ENCODE measurements at regions not wholly inside any gene's neighbourhood (a gene's known extent, or its start where the extent isn't known, plus 50 kb on each side); places are given as distances from the start of the nearest gene placed in this dataset.
"Not testable (repeated sequence)": the region's sequence is repeated elsewhere in the genome, so short reads cannot be mapped to it uniquely, and the experiment has no call there.

- DNase-seq: not testable (repeated sequence)
Observed at GRCh38 chr5:19141937-19142524, 846.0 kb downstream of the CDH18 start.

GRCh38 chr5:19142713-19143414 is 845.1 kb downstream of the CDH18 start:
- DNase-seq: not testable (repeated sequence)

GRCh38 chr5:19143935-19144334 is 844.1 kb downstream of the CDH18 start:
- no peak for DNase-seq

- no peak for DNase-seq
Observed at GRCh38 chr5:19169426-19169825, 818.6 kb downstream of the CDH18 start.

- no peak for DNase-seq
Observed at GRCh38 chr5:19172926-19173470, 815.0 kb downstream of the CDH18 start.

GRCh38 chr5:19175776-19176570 is 812.0 kb downstream of the CDH18 start:
- no peak for DNase-seq

GRCh38 chr5:19179571-19179970 is 808.4 kb downstream of the CDH18 start:
- DNase-seq: no peak

- no peak for DNase-seq
Observed at GRCh38 chr5:19189176-19189575, 798.8 kb downstream of the CDH18 start.

- no peak for DNase-seq
Observed at GRCh38 chr5:19193631-19194030, 794.4 kb downstream of the CDH18 start.

- DNase-seq: no peak
Observed at GRCh38 chr5:19196631-19197030, 791.4 kb downstream of the CDH18 start.

GRCh38 chr5:19200251-19200650 is 787.7 kb downstream of the CDH18 start:
- DNase-seq: no peak

GRCh38 chr5:19208397-19208796 is 779.6 kb downstream of the CDH18 start:
- no peak for DNase-seq

GRCh38 chr5:19210886-19211285 is 777.1 kb downstream of the CDH18 start:
- DNase-seq: no peak

GRCh38 chr5:19229179-19229835 is 758.7 kb downstream of the CDH18 start:
- no peak for DNase-seq

- DNase-seq: no peak
Observed at GRCh38 chr5:19233573-19233972, 754.4 kb downstream of the CDH18 start.

- DNase-seq: no peak
Observed at GRCh38 chr5:19235101-19235584, 752.9 kb downstream of the CDH18 start.

GRCh38 chr5:19240170-19240569 is 747.8 kb downstream of the CDH18 start:
- no peak for DNase-seq

- DNase-seq: no peak
Observed at GRCh38 chr5:19241690-19242089, 746.3 kb downstream of the CDH18 start.

- not testable (repeated sequence) for DNase-seq
Observed at GRCh38 chr5:19246191-19246590, 741.8 kb downstream of the CDH18 start.

- DNase-seq: no peak
Observed at GRCh38 chr5:19247302-19247701, 740.7 kb downstream of the CDH18 start.

GRCh38 chr5:19256036-19256435 is 732.0 kb downstream of the CDH18 start:
- DNase-seq: no peak

GRCh38 chr5:19258686-19259085 is 729.3 kb downstream of the CDH18 start:
- DNase-seq: peak; percentile 45

- DNase-seq: no peak
Observed at GRCh38 chr5:19261879-19262278, 726.1 kb downstream of the CDH18 start.
